GM19043 (cell line): ENCODE measurements at regions not wholly inside any gene's neighbourhood (a gene's known extent, or its start where the extent isn't known, plus 50 kb on each side); places are given as distances from the start of the nearest gene placed in this dataset.
"Not testable (repeated sequence)": the region's sequence is repeated elsewhere in the genome, so short reads cannot be mapped to it uniquely, and the experiment has no call there.

Source experiments
- ATAC-seq: cut with Tn5 transposase; IDR thresholded peaks from one replicate; pipeline ENCODE4 v1.9.1; 2021; ENCODE audit warnings: low read depth; ENCODE audit not compliant: unreplicated experiment

DNA sequence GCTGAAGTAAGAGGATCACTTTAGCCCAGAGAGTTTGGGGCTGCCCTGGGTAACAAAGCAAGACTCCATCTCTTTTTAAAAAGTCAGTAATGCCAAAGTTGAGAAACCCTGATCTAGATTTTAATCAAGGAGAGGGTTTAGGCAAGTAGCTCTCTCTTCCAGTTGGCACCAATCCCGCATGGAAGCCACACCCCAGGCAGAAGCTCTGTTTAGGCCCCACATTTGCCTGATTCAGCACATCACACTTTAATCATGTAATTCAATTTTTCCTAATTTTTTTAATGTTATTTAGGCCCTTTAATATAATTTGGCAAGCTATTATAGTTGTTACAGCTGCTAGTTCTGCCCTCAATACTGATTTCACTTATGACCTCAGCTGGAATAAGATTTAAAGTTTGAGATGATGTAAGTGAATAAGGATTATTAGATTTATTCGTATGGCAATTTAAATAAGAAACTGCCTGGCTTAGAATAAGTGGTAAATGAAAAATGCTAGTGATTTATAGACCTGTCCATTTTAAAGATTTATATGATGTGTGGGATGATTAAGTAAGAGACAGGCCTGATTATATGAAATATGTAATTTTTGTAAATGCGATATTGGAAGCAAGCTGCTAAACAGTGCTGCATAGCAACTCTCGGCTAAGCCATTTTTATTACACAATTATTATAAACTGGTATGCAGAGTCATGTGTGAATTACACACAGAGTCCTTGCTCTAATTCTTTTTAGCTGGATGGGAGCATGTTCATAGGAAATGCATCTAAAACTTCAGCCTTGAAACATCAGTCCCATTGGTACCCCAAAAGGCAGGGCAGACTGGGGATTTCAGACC lies 80.2 kb upstream of the NFE2L3 start:
- ATAC-seq, result no peak

DNA sequence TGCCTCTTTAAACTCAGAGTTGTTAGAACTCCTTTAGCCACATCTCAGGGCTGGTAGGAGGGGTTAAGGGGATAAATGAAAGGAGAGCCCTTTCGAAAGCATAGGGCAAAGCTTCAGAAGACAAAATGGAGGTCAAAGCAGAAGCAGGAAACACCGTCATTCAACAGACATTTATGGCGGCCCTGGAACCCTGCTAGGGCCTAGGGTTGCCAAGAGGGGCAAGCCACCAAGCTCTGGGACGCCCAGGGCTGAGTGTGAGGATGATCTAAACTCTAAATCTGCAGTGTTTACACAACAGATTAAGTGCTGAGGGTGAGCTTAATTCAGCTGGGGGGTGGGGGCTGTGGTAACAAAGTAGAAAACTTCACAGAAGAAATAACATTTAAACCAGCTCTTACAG lies 79.0 kb upstream of the NFE2L3 start:
- no peak for ATAC-seq

- ATAC-seq, result no peak
Measured at GRCh38 chr7:26074919-26075318, 77.1 kb upstream of the NFE2L3 start.

DNA sequence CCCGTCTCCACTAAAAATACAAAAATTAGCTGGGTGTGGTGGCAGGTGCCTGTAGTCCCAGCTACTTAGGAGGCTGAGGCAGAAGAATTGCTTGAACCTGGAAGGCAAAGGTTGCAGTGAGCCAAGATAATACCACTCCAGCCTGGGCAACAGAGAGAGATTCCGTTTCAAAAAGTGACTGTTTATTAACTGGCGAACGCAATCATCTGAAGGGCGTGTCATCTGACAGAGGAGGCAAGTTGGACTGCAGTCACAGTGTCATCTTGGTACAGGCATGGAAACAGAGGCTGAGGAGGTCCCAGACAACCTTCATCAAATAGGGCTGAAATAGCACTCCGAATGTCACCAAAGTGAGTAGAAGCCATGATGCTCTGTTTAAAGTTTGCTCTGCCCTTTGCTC lies 75.3 kb upstream of the NFE2L3 start:
- ATAC-seq, result no peak

GRCh38 chr7:26078437-26079336 lies 73.3 kb upstream of the NFE2L3 start:
- peak; percentile 83 for ATAC-seq

GRCh38 chr7:26081638-26082037 lies 70.4 kb upstream of the NFE2L3 start:
- ATAC-seq, result no peak

DNA sequence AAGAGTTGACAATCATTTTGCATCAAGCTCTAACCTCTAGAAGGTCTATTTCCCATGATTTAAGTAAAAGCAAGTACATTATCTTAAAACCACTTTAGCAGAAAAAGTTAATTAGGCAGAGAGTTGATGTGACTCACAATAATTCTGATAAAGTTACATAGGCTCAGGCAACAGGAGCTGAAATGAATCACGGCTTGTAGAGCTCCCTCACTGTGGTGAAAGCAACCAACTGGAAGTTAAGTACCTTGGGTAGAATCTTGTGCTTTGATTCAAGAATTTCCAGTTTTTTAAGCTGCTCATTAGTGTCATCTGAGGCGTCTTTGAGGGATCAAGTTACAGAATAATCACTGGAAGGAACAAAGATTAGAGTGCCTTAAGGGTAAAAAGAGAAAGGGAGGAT lies 68.9 kb upstream of the NFE2L3 start:
- ATAC-seq, result no peak

- ATAC-seq, result no peak
Measured at GRCh38 chr7:26084418-26084817, 67.6 kb upstream of the NFE2L3 start.

DNA sequence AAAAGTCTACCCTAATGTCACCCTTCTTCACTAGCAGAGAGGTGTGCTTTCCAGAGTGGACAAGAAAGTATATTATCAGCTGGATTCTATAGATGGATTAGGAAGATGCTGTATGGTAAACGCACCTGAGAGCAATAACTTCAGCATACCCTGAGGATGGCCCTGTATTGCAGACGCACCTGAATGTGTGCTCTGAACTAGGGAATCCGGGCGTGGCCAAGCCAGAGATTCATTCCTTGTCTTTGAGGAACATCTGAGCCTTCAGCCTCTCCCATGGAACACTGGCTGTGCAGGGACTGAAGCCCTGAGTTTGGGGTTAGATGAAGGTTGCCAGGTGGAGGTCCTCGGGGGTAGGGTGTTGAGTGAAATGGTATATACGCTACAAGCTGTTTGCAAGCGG lies 66.2 kb upstream of the NFE2L3 start:
- no peak for ATAC-seq

GRCh38 chr7:26087321-26088091 lies 64.5 kb upstream of the NFE2L3 start:
- no peak for ATAC-seq

DNA sequence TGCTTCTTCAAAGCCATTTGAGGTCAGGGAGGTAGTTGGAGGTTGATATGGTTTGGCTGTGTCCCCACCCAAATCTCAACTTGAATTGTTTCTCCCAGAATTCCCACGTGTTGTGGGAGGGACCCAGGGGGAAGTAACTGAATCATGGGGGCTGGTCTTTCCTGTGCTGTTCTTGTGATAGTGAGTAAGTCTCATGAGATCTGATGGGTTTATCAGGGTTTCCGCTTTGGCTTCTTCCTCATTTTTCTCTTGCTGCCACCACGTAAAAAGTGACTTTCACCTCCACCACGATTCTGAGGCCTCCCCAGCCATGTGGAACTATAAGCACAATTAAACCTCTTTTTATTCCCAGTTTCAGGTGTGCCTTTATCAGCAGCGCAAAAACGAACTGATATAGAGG lies 62.5 kb upstream of the NFE2L3 start:
- ATAC-seq, result not testable (repeated sequence)

- ATAC-seq, result no peak
Measured at GRCh38 chr7:26090927-26091519, 61.0 kb upstream of the NFE2L3 start.

- ATAC-seq, result no peak
Measured at GRCh38 chr7:26091933-26092332, 60.1 kb upstream of the NFE2L3 start.

DNA sequence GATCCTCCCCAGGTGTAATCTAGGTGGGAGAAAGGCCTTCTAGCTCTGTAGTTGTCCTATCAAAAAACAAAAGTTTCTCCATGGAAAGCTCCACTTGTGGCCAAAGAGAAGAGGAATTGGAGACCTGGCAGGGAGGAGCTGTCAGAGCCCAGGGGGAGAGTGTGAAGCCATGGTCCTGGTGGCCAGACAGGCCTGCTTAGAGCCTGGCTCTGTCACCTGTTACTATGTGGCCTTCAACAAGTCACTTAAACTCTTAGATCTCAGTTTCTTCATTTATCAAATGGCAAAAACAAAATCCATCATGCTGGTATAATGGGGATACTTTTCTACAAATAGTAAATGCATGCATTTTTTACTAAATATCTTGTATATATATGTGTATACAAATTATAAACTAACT lies 59.0 kb upstream of the NFE2L3 start:
- ATAC-seq, result no peak

DNA sequence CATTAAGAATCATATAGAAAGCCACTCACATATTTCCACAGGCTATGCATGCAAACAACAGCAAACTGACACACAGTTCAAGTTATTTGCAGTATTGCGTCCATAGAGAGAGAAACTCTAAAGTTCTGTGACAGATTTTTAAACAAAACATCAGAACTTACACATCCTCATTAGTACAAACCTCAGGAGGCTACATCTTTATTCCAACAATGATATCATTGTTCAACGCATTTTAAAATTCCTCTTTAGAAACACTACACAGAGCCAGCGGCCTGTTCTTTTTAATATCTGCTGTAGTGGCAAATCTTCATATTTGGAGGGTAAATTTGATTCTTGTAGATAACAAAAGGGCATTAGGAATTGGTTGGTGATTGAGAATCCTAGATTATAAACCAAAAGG lies 55.9 kb upstream of the NFE2L3 start:
- ATAC-seq, result no peak

- ATAC-seq, result no peak
Measured at GRCh38 chr7:26097837-26098668, 53.9 kb upstream of the NFE2L3 start.

- no peak for ATAC-seq
Measured at GRCh38 chr7:26099236-26099635, 52.8 kb upstream of the NFE2L3 start.

- no peak for ATAC-seq
Measured at GRCh38 chr7:26100406-26101339, 51.3 kb upstream of the NFE2L3 start.
